H1 (cell line): ENCODE measurements at regions not wholly inside any gene's neighbourhood (a gene's known extent, or its start where the extent isn't known, plus 50 kb on each side); places are given as distances from the start of the nearest gene placed in this dataset.

ENCODE experiments used
- CTCF ChIA-PET: fragments of 300-600 bp; sonication (Branson Sonifier 250); formaldehyde crosslinking; loops from one replicate; lab custom pipeline; 2021; ENCODE audit not compliant: partially characterized antibody; lab: Charles Lee
- POLR2A ChIA-PET: fragments of 300-600 bp; sonication (Branson Sonifier 250); formaldehyde crosslinking; loops from one replicate; lab custom pipeline; 2021; ENCODE audit warnings: inconsistent platforms; ENCODE audit not compliant: partially characterized antibody; lab: Charles Lee
- DNase-seq, 2 experiments: peaks; one replicate each; pipeline versions ENCODE4 v3.0.0 to v3.0.0-alpha.2; 2010 to 2022; ENCODE audit warnings: low spot score in 2 of 2, low read depth in 1 of 2, mixed read lengths in 1 of 2
- FAIRE-seq: peaks from 2 replicates; lab custom pipeline; 2011; peaks lifted over from hg19 to GRCh38; lab: Jason Lieb, UNC
- H2AFZ ChIP-seq: 2 replicates; pipeline ENCODE4 v1.8.1; 2012; ENCODE audit warnings: low read length, inconsistent platforms
- H2AK5ac ChIP-seq: 2 replicates; pipeline ENCODE4 v1.6.1; 2013; ENCODE audit warnings: low read depth, low read length
- H2BK120ac ChIP-seq: replicated peaks from 2 replicates; pipeline ENCODE3; 2013; ENCODE audit warnings: low read depth, low read length, inconsistent platforms
- H2BK12ac ChIP-seq: 2 replicates; pipeline ENCODE4 v1.6.1; 2013; ENCODE audit warnings: low read depth, low read length
- H2BK15ac ChIP-seq: 2 replicates; pipeline ENCODE4 v1.6.1; 2013; ENCODE audit warnings: low read length
- H2BK20ac ChIP-seq: 2 replicates; pipeline ENCODE4 v1.6.1; 2013; ENCODE audit warnings: low read length
- H2BK5ac ChIP-seq: 2 replicates; pipeline ENCODE4 v1.6.1; 2013; ENCODE audit warnings: low read depth, low read length
- H3K14ac ChIP-seq: 2 replicates; pipeline ENCODE4 v1.6.1; 2013; ENCODE audit warnings: inconsistent platforms; ENCODE audit not compliant: insufficient read length
- H3K18ac ChIP-seq: 2 replicates; pipeline ENCODE4 v1.6.1; 2013; ENCODE audit warnings: low read length; ENCODE audit errors: extremely low read depth
- H3K23ac ChIP-seq: 2 replicates; pipeline ENCODE4 v1.6.1; 2013; ENCODE audit warnings: inconsistent platforms; ENCODE audit not compliant: insufficient read length
- H3K23me2 ChIP-seq: 2 replicates; pipeline ENCODE4 v1.6.1; 2013; ENCODE audit warnings: low read depth, low read length
- H3K27ac ChIP-seq: 2 replicates; pipeline ENCODE4 v1.6.1; 2011; ENCODE audit warnings: low read depth, low read length, inconsistent platforms
- H3K27me3 ChIP-seq, 4 experiments: replicated peaks in 1 of 4; 1 replicate in 1 of 4; 2 replicates in 3 of 4; pipeline versions ENCODE4 v1.6.1 to v1.8.1; 2011 to 2013; ENCODE audit warnings: low read length in 3 of 4, mild to moderate bottlenecking in 3 of 4, inconsistent platforms in 2 of 4, mixed read lengths in 2 of 4, moderate library complexity in 1 of 4; ENCODE audit not compliant: control insufficient read depth in 3 of 4, insufficient read depth in 3 of 4; ENCODE audit errors: extremely low read depth in 1 of 4
- H3K36me3 ChIP-seq, 4 experiments: 2 replicates each; pipeline versions ENCODE4 v1.6.1 to v1.8.1; 2011 to 2013; ENCODE audit warnings: mild to moderate bottlenecking in 4 of 4, low read length in 3 of 4, moderate library complexity in 2 of 4, control low read depth in 1 of 4, inconsistent platforms in 1 of 4; ENCODE audit not compliant: insufficient read depth in 4 of 4, control insufficient read depth in 2 of 4
- H3K4ac ChIP-seq: replicated peaks from 2 replicates; pipeline ENCODE3; 2013; ENCODE audit warnings: low read length, low read depth, mixed read lengths, inconsistent platforms; ENCODE audit not compliant: insufficient read length
- H3K4me1 ChIP-seq, 4 experiments: replicated peaks in 1 of 4; 1 replicate in 1 of 4; 2 replicates in 3 of 4; pipeline versions ENCODE4 v1.6.1 to v1.8.1; 2011 to 2013; ENCODE audit warnings: low read length in 3 of 4, inconsistent platforms in 2 of 4, mixed read lengths in 1 of 4; ENCODE audit not compliant: insufficient read depth in 4 of 4, control insufficient read depth in 3 of 4
- H3K4me2 ChIP-seq, 2 experiments: 2 replicates each; pipeline versions ENCODE4 v1.6.1 to v1.8.1; 2011 to 2013; ENCODE audit warnings: low read depth in 2 of 2, low read length in 2 of 2, control low read depth in 1 of 2, inconsistent platforms in 1 of 2, mild to moderate bottlenecking in 1 of 2; ENCODE audit not compliant: insufficient read depth in 1 of 2
- H3K4me3 ChIP-seq, 4 experiments: fragments of 200-600, 300-600 bp in 1 of 4; sonication (generic), shearing (Covaris generic), sonication (Bioruptor Twin) in 1 of 4; 2 replicates each; pipeline versions ENCODE4 v1.5.1 to v1.8.1; 2011 to 2016; ENCODE audit warnings: low read length in 4 of 4, low read depth in 3 of 4, control low read depth in 2 of 4, inconsistent platforms in 2 of 4, mild to moderate bottlenecking in 2 of 4, mixed read lengths in 1 of 4, moderate library complexity in 1 of 4; ENCODE audit not compliant: insufficient read depth in 2 of 4; ENCODE audit errors: extremely low read depth in 1 of 4
- H3K56ac ChIP-seq: replicated peaks from 2 replicates; pipeline ENCODE3; 2013; ENCODE audit warnings: low read depth, mild to moderate bottlenecking, mixed read lengths, low read length, inconsistent platforms; ENCODE audit not compliant: insufficient read length
- H3K79me1 ChIP-seq: 2 replicates; pipeline ENCODE4 v1.6.1; 2013; ENCODE audit warnings: low read depth, low read length, control low read depth
- H3K79me2 ChIP-seq, 2 experiments: 2 replicates each; pipeline versions ENCODE4 v1.6.1 to v1.8.1; 2012 to 2013; ENCODE audit warnings: low read length in 2 of 2, mild to moderate bottlenecking in 2 of 2, inconsistent platforms in 1 of 2; ENCODE audit not compliant: insufficient read depth in 2 of 2, control insufficient read depth in 1 of 2
- H3K9ac ChIP-seq, 4 experiments: replicated peaks in 1 of 4; 1 replicate in 1 of 4; 2 replicates in 3 of 4; pipeline versions ENCODE4 v1.6.1 to v1.8.1; 2011 to 2013; ENCODE audit warnings: low read depth in 3 of 4, low read length in 3 of 4, control low read depth in 2 of 4, mild to moderate bottlenecking in 2 of 4, moderate library complexity in 2 of 4, inconsistent platforms in 1 of 4; ENCODE audit errors: extremely low read depth in 1 of 4
- H3K9me3 ChIP-seq, 2 experiments: 2 replicates each; pipeline versions ENCODE4 v1.6.1 to v1.8.1; 2012 to 2013; ENCODE audit warnings: mild to moderate bottlenecking in 2 of 2, moderate library complexity in 2 of 2, control low read depth in 1 of 2, inconsistent platforms in 1 of 2, low read depth in 1 of 2, low read length in 1 of 2, mixed read lengths in 1 of 2; ENCODE audit not compliant: insufficient read depth in 2 of 2
- H4K20me1 ChIP-seq, 2 experiments: replicated peaks in 1 of 2; 2 replicates each; pipeline versions ENCODE3 to v1.8.1; 2011 to 2013; ENCODE audit warnings: inconsistent platforms in 2 of 2, low read length in 2 of 2, mild to moderate bottlenecking in 1 of 2; ENCODE audit not compliant: insufficient read depth in 2 of 2, control insufficient read depth in 1 of 2
- H4K5ac ChIP-seq: 2 replicates; pipeline ENCODE4 v1.6.1; 2013; ENCODE audit warnings: low read length, low read depth, mixed read lengths, inconsistent platforms; ENCODE audit not compliant: insufficient read length
- H4K8ac ChIP-seq: 2 replicates; pipeline ENCODE4 v1.8.0; 2013; ENCODE audit warnings: mild to moderate bottlenecking, moderate library complexity, low read length, inconsistent platforms; ENCODE audit not compliant: insufficient read depth; ENCODE audit errors: extremely low read depth
- H4K91ac ChIP-seq: replicated peaks from 2 replicates; pipeline ENCODE3; 2013; ENCODE audit warnings: low read length, mixed read lengths, inconsistent platforms; ENCODE audit not compliant: insufficient read length
- CBX8 ChIP-seq: fragments of 300-800, 300-1000 bp; sonication (generic); IDR thresholded peaks from 2 replicates; pipeline ENCODE4 v1.7.1; 2016; ENCODE audit warnings: low read depth, low read length, borderline replicate concordance
- SP4 ChIP-seq: IDR thresholded peaks from 2 replicates; pipeline ENCODE4 v1.6.1; 2012; ENCODE audit warnings: low read length, inconsistent platforms
- WGBS, 2 experiments: shearing (Covaris generic) in 1 of 2; methylation state at CpG; one replicate each; pipeline versions ENCODE4 v1.1.6 to v1.1.7; 2013 to 2015; ENCODE audit warnings: low lambda C conversion rate in 2 of 2, mixed read lengths in 2 of 2, inconsistent platforms in 1 of 2, low coverage in 1 of 2, missing lambda C conversion rate in 1 of 2; ENCODE audit not compliant: insufficient replicate concordance in 2 of 2, insufficient coverage in 1 of 2, insufficient read length in 1 of 2; ENCODE audit errors: extremely low coverage in 1 of 2, missing lambda C conversion rate in 1 of 2; 5-methylcytosine and 5-hydroxymethylcytosine counted together

- no peaks in the 10 kb centered on the region for H3K4me1 ChIP-seq
- POLR2A ChIA-PET = no interaction called here
- TF ChIP-seq CBX8 (no peak), SP4 (no peak)
Measured at GRCh38 chr21:28216976-28217523, 775.6 kb downstream of the LTN1 start.

More at GRCh38 chr21:28216976-28217523, 775.6 kb downstream of the LTN1 start:
- no peak overlapping the region for H4K91ac ChIP-seq
- no peak overlapping the region for H3K18ac ChIP-seq
- H3K4me2 ChIP-seq = no peak overlapping the region
- no peak overlapping the region for H3K4ac ChIP-seq
- H4K20me1 ChIP-seq = no peaks in the 10 kb centered on the region
- H2AK5ac ChIP-seq = no peak overlapping the region
- no peak overlapping the region for H2BK20ac ChIP-seq
- 100% methylated on average over 1 of the region's 1 CpG; no CpG with 5 or more reads in 1 of the 2 experiments for WGBS, 2 experiments
- H2AFZ ChIP-seq = no peak overlapping the region
- no peaks in the 10 kb centered on the region for H3K79me2 ChIP-seq
- H3K36me3 ChIP-seq = no peaks in the 10 kb centered on the region
- no peaks in the 10 kb centered on the region for H3K9me3 ChIP-seq
- no peak overlapping the region for H3K23ac ChIP-seq
- CTCF ChIA-PET = interaction anchor here (0.7 kb wide), 1 partner anchor 769 kb away, joined by 3 read pairs; no protein-coding TSS in a partner anchor
- DNase-seq (no peak), FAIRE-seq (no peak)
- no peaks in the 10 kb centered on the region for H3K27me3 ChIP-seq
- no peak overlapping the region for H3K14ac ChIP-seq
- no peaks in the 10 kb centered on the region for H3K79me1 ChIP-seq
- H3K4me3 ChIP-seq = no peak overlapping the region
- H4K5ac ChIP-seq = no peak overlapping the region
- H2BK15ac ChIP-seq = no peak overlapping the region
- no peak overlapping the region for H2BK120ac ChIP-seq
- H3K23me2 ChIP-seq = no peaks in the 10 kb centered on the region
- no peak overlapping the region for H3K56ac ChIP-seq
- H2BK12ac ChIP-seq = no peak overlapping the region
- H4K8ac ChIP-seq = no peak overlapping the region
- H2BK5ac ChIP-seq = no peak overlapping the region
- H3K9ac ChIP-seq = no peak overlapping the region
- no peak overlapping the region for H3K27ac ChIP-seq
